ENCODE measurements at regions not wholly inside any gene's neighbourhood (a gene's known extent, or its start where the extent isn't known, plus 50 kb on each side); places are given as distances from the start of the nearest gene placed in this dataset.

GRCh38 chr1:55974714-55975441 lies 604.5 kb downstream of the PLPP3 start:
- DNase-seq (ENCODE audit: low read depth) = peak; percentile 66

GRCh38 chr1:55970526-55971110 lies 608.7 kb downstream of the PLPP3 start:
- DNase-seq (ENCODE audit: low read depth) = peak; percentile 78

DNA sequence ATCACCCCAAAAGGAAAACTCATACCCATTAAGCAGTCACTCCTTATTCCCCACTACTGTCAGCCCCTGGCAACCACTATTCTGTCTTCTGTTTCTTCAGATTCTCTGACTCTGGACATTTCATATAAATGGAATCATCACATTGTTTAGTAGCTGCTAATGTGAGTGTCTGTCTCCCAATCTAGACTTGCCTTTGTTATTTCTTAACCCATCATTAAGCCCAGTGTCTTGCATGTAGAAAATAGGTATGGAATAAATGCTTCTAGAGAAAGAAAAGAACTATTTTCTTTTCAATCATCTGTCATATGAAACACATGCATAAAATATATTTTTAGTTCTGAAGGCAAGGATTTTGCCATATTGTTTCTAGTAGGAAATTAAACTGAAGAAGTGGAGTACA lies 610.0 kb downstream of the PLPP3 start:
- DNase-seq (ENCODE audit: low read depth) = no peak

- DNase-seq (ENCODE audit: low read depth) = no peak
These were observed 610.7 kb downstream of the PLPP3 start for GRCh38 chr1:55968661-55969060.

- no peak for DNase-seq (ENCODE audit: low read depth)
These were observed 613.3 kb downstream of the PLPP3 start for GRCh38 chr1:55965981-55966461.

- no peak for DNase-seq (ENCODE audit: low read depth)
These were observed 616.9 kb downstream of the PLPP3 start for GRCh38 chr1:55962472-55962871.

DNA sequence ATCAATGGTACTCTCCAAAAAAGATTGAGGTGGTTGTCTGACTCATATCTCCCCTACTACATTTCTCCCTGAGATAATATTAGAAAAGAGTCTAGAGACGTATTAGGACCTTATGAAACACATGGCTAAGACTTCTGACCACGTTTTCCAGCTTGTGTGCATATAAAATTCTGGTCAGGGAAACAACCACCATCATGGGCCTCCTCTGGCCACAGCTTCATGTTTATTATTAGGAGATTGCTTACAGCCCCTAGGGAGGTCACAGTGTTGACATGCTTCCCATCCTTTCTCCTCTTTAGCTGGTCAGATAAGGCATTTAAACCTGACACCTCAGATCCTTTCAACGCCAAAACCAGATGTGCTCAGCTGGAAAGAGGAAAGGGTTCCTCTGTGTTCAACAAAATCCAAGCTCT lies 620.2 kb downstream of the PLPP3 start:
- DNase-seq (ENCODE audit: low read depth) = no peak

- DNase-seq (ENCODE audit: low read depth) = no peak
These were observed 620.9 kb downstream of the PLPP3 start for GRCh38 chr1:55958498-55958897.

DNA sequence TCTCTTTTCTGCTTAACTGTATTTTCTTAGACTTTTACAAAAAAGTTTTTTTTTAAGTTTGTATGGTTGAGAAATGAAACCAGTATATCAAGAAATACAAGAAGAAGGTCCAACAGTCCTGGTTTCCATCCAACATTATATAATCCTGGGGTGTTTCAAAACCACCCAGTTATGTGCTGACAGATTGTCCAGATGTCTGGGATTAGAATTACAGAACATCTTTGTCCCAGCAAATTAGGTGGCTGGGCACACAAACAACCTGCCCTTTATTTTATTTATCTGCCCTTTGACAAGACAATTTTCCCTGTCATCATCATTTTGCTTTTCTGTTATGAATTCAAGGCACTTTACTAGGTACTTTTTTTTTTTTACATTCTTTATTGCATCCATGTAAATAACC lies 622.1 kb downstream of the PLPP3 start:
- DNase-seq (ENCODE audit: low read depth) = no peak

DNA sequence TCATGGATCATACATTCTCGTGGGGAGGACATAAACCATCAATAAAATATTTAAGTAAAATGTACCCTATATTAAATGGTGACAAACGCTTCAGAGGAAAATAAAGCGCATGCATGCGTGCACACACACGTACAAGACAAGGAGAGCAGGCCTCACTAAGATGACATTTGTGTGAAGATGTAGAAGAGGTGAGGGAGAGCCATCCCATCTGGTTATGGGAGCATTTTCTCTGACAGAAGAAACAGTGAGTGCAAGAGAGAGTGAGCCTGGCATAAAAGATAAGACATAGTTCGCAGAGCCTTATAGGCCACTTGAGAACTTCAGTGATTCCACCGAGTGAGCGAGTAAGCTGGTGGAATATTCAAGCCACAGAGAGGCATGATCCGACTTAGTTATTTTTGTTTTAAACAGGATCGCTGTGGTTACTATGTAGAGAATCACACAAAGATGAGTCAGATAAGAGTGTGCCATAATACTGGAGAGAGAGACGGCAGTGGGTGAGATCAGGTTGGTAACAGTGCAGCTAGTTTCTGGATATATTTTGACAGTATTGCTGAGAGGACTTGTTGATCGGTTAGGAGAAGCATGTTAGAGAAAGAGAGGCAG lies 624.2 kb downstream of the PLPP3 start:
- DNase-seq (ENCODE audit: low read depth) = peak; percentile 84

- peak; percentile 91 for DNase-seq (ENCODE audit: low read depth)
These were observed 628.1 kb downstream of the PLPP3 start for GRCh38 chr1:55951291-55951690.

DNA sequence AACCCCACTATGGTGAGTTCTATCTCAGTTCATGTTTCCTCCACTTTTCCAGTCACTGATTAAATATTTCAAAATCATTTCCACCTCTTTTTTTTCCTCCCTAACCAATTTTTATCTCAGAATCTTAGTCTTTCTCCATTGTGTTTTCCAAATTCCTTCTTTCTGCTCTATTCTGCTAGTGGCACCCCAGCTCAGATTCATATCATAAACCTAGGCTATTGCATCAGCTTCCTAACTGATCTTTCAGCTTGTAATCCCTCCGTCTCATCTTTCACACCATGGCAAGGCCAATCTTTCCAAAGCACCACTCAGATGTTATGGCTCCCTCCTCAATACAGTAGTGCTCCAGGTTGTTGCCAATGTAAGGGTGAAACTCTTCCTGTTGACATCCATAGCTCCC lies 631.9 kb downstream of the PLPP3 start:
- no peak for DNase-seq (ENCODE audit: low read depth)

- DNase-seq (ENCODE audit: low read depth) = no peak
These were observed 635.5 kb downstream of the PLPP3 start for GRCh38 chr1:55943721-55944435.

GRCh38 chr1:55943012-55943411 lies 636.4 kb downstream of the PLPP3 start:
- DNase-seq (ENCODE audit: low read depth) = no peak

DNA sequence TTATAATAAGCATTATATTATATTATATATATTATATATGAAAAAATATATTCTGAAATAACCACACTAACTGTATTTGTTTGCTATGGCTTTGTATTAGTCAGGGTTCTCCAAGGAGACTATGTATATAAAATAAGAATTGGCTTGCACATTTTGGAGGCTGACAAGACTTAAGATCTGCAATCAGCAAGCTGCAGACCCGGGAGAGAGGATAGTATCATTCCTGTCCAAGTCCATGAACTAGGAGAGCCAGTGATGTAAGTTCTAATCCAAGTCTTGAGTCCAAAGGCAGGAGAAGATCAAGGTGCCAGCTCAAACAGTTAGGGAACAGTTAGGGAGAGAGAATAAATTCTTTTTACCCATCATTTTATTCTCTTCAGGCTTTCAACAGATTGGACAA lies 639.5 kb downstream of the PLPP3 start:
- DNase-seq (ENCODE audit: low read depth) = no peak

- DNase-seq (ENCODE audit: low read depth) = no peak
These were observed 640.5 kb downstream of the PLPP3 start for GRCh38 chr1:55938861-55939260.

- DNase-seq (ENCODE audit: low read depth) = no peak
These were observed 641.0 kb downstream of the PLPP3 start for GRCh38 chr1:55938376-55938850.

DNA sequence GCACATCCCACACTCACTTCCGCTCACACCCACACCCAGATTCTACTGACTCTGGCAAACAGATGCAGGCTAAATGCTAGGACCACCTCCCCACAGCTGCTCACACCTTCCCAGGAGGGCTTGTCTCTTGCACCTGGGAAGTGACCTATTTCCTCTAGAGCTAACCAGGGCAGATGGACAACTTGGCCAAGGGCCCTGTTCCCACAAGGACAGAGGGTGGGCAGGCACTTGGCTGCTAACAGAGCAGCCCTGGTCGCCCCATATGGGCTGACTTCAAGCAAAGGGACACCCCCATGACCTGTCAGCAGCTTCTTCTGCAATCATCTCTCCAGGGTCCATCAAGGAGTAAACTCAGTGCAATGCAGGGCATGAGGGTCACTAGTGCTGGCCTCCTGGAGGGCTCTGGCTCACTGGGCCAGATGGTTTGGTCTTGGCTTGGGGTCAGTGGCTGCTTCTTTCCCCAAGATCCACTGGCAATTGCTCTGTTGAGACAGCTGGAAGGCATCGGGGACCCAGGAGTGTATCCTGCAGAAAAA lies 641.5 kb downstream of the PLPP3 start:
- DNase-seq (ENCODE audit: low read depth) = no peak

- no peak for DNase-seq (ENCODE audit: low read depth)
These were observed 644.1 kb downstream of the PLPP3 start for GRCh38 chr1:55935236-55935635.

DNA sequence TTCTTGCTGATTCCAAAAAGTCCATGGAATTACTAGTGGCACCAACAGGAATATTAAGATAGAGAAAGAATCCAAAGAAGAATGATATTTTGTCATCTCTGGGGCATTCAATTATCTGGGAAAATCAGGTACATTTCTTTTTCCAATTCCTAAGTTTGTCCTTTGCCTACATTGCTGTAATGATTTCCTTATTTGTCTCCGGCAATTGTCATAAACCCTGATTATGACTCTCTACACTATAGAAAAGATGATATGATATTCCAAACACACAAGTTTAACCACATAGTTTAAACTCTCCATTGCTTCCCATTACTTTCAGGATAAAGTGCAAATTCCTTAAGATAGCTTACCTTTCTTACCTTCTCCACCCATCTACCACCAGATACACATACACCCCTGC lies 647.0 kb downstream of the PLPP3 start:
- no peak for DNase-seq (ENCODE audit: low read depth)

- no peak for DNase-seq (ENCODE audit: low read depth)
These were observed 648.1 kb downstream of the PLPP3 start for GRCh38 chr1:55931081-55931940.

All from stromal cell of bone marrow (primary cell).